ENCODE measurements at regions not wholly inside any gene's neighbourhood (a gene's known extent, or its start where the extent isn't known, plus 50 kb on each side); places are given as distances from the start of the nearest gene placed in this dataset.

DNA sequence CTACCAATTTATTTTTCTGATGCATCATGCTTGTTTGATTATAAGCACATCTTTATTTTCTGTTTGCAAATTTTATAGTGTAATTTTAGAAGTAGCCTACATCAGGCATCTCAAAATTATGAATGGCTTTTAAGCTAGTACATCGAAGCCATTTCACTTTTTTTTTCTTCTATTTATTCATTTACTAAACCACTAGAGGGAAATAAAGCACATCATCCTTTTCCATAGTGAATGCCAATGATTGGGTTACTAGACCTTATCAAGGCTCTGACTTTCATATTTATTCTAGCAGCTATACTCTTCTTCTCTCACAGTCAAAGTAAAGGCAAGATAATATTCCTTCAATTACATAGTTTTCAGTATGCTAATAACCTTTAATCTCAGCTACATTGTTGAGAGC lies 736.4 kb upstream of the LRFN5 start:
- TF ChIP-seq CTCF (CRISPR knock-in tag; IDR thresholded peaks at IDR 0.05) (no peak), ZNF644 (CRISPR knock-in tag; IDR thresholded peaks at IDR 0.05; ENCODE audit: low read depth) (no peak), HOXA7 (CRISPR knock-in tag; IDR thresholded peaks at IDR 0.05) (no peak)

Measured in HepG2 (cell line).